Effector memory CD4-positive, alpha-beta T cell (primary cell): ENCODE measurements at regions not wholly inside any gene's neighbourhood (a gene's known extent, or its start where the extent isn't known, plus 50 kb on each side); places are given as distances from the start of the nearest gene placed in this dataset.

Experiments
- DNase-seq, 3 donors: peaks; one replicate each; pipeline ENCODE4 v3.0.0-alpha.2; 2020
- H3K27ac ChIP-seq: 2 replicates; pipeline ENCODE4 v1.7.0; 2013; ENCODE audit warnings: mild to moderate bottlenecking, low read length, moderate library complexity; ENCODE audit not compliant: insufficient read depth, poor library complexity, severe bottlenecking
- H3K27me3 ChIP-seq: replicated peaks from 2 replicates; pipeline ENCODE4 v1.7.0; 2013; ENCODE audit warnings: mild to moderate bottlenecking, low read length; ENCODE audit not compliant: insufficient read depth, control insufficient read depth, poor library complexity, severe bottlenecking
- H3K36me3 ChIP-seq: 2 replicates; pipeline ENCODE4 v1.7.0; 2013; ENCODE audit warnings: mild to moderate bottlenecking, low read length, moderate library complexity; ENCODE audit not compliant: control insufficient read depth, insufficient read depth
- H3K4me1 ChIP-seq: 2 replicates; pipeline ENCODE4 v1.7.0; 2013; ENCODE audit warnings: low read length, mild to moderate bottlenecking; ENCODE audit not compliant: control insufficient read depth, insufficient read depth, poor library complexity, severe bottlenecking
- H3K4me3 ChIP-seq: 2 replicates; pipeline ENCODE4 v1.7.0; 2013; ENCODE audit warnings: low read length, low read depth, mild to moderate bottlenecking; ENCODE audit not compliant: insufficient read depth, poor library complexity, severe bottlenecking
- H3K9me3 ChIP-seq: 2 replicates; pipeline ENCODE4 v1.7.0; 2013; ENCODE audit warnings: mild to moderate bottlenecking, low read length, moderate library complexity; ENCODE audit not compliant: control insufficient read depth

GRCh38 chr3:111323019-111323418 is 219.0 kb upstream of the CD96 start:
- H3K27me3 ChIP-seq = no peaks in the 10 kb centered on the region
- no peak overlapping the region for H3K4me3 ChIP-seq
- H3K9me3 ChIP-seq = no peaks in the 10 kb centered on the region
- DNase-seq = no peak
- H3K36me3 ChIP-seq = no peaks in the 10 kb centered on the region
- H3K27ac ChIP-seq = no peak overlapping the region
- H3K4me1 ChIP-seq = peaks cover 12% of the 10 kb centered on the region

GRCh38 chr3:111324151-111324550 is 217.8 kb upstream of the CD96 start:
- H3K4me3 ChIP-seq = peak overlapping the region; percentile 28
- peak overlapping the region; percentile 21 for H3K27ac ChIP-seq
- H3K9me3 ChIP-seq = no peaks in the 10 kb centered on the region
- H3K27me3 ChIP-seq = no peaks in the 10 kb centered on the region
- H3K36me3 ChIP-seq = no peaks in the 10 kb centered on the region
- peaks cover 12% of the 10 kb centered on the region for H3K4me1 ChIP-seq
- no peak for DNase-seq

- Histone ChIP-seq H3K27ac (peak overlapping the region; percentile 2), H3K4me3 (peak overlapping the region; percentile 28), H3K9me3 (no peaks in the 10 kb centered on the region), H3K36me3 (no peaks in the 10 kb centered on the region), H3K4me1 (peaks cover 12% of the 10 kb centered on the region), H3K27me3 (no peaks in the 10 kb centered on the region)
- DNase-seq = no peak
These were observed 217.4 kb upstream of the CD96 start for GRCh38 chr3:111324645-111325044.

GRCh38 chr3:111325160-111325718 is 216.8 kb upstream of the CD96 start:
- DNase-seq = no peak
- Histone ChIP-seq H3K9me3 (no peaks in the 10 kb centered on the region), H3K27me3 (no peaks in the 10 kb centered on the region), H3K4me1 (peaks cover 12% of the 10 kb centered on the region), H3K4me3 (no peak overlapping the region), H3K27ac (no peak overlapping the region), H3K36me3 (no peaks in the 10 kb centered on the region)

- Histone ChIP-seq H3K27me3 (no peaks in the 10 kb centered on the region), H3K27ac (no peak overlapping the region), H3K36me3 (no peaks in the 10 kb centered on the region), H3K4me1 (peaks cover 12% of the 10 kb centered on the region), H3K9me3 (no peaks in the 10 kb centered on the region), H3K4me3 (no peak overlapping the region)
- DNase-seq = no peak
These were observed 215.6 kb upstream of the CD96 start for GRCh38 chr3:111326144-111326995.

- H3K27me3 ChIP-seq = no peaks in the 10 kb centered on the region
- no peak for DNase-seq
- no peaks in the 10 kb centered on the region for H3K4me1 ChIP-seq
- H3K9me3 ChIP-seq = no peaks in the 10 kb centered on the region
- H3K27ac ChIP-seq = no peak overlapping the region
- H3K36me3 ChIP-seq = no peaks in the 10 kb centered on the region
- H3K4me3 ChIP-seq = no peak overlapping the region
These were observed 210.7 kb upstream of the CD96 start for GRCh38 chr3:111331306-111331705.

- no peaks in the 10 kb centered on the region for H3K4me1 ChIP-seq
- no peaks in the 10 kb centered on the region for H3K9me3 ChIP-seq
- no peak for DNase-seq
- no peaks in the 10 kb centered on the region for H3K36me3 ChIP-seq
- no peak overlapping the region for H3K27ac ChIP-seq
- H3K27me3 ChIP-seq = no peaks in the 10 kb centered on the region
- no peak overlapping the region for H3K4me3 ChIP-seq
These were observed 210.1 kb upstream of the CD96 start for GRCh38 chr3:111331912-111332311.

GRCh38 chr3:111332488-111333080 is 209.4 kb upstream of the CD96 start:
- Histone ChIP-seq H3K9me3 (no peaks in the 10 kb centered on the region), H3K36me3 (no peaks in the 10 kb centered on the region), H3K4me1 (no peaks in the 10 kb centered on the region), H3K4me3 (no peak overlapping the region), H3K27me3 (no peaks in the 10 kb centered on the region), H3K27ac (no peak overlapping the region)
- DNase-seq = no peak

- H3K4me1 ChIP-seq = no peaks in the 10 kb centered on the region
- H3K27me3 ChIP-seq = no peaks in the 10 kb centered on the region
- no peak overlapping the region for H3K4me3 ChIP-seq
- no peak overlapping the region for H3K27ac ChIP-seq
- H3K9me3 ChIP-seq = no peaks in the 10 kb centered on the region
- no peaks in the 10 kb centered on the region for H3K36me3 ChIP-seq
- no peak for DNase-seq
These were observed 208.4 kb upstream of the CD96 start for GRCh38 chr3:111333642-111334041.
